ENCODE measurements at regions not wholly inside any gene's neighbourhood (a gene's known extent, or its start where the extent isn't known, plus 50 kb on each side); places are given as distances from the start of the nearest gene placed in this dataset.

- TF ChIP-seq CTCF (IDR thresholded peaks at IDR 0.05), result no peak
- no peak for TF ChIP-seq RAD21 (conservative IDR thresholded peaks at IDR 0.05 in 1 of 2, IDR thresholded peaks at IDR 0.05 in 1 of 2)
- no peak for TF ChIP-seq ZFP36 (IDR thresholded peaks at IDR 0.05; ENCODE audit: borderline replicate concordance, partially characterized antibody)
These were observed 109.3 kb downstream of the GATA3 start for GRCh38 chr10:8163824-8164223.
